GDM1 (cell line): ENCODE measurements at regions not wholly inside any gene's neighbourhood (a gene's known extent, or its start where the extent isn't known, plus 50 kb on each side); places are given as distances from the start of the nearest gene placed in this dataset.

Experiments
- DNase-seq: peaks from one replicate; lab custom pipeline; 2025; lab: John Stamatoyannopoulos, UW

DNA sequence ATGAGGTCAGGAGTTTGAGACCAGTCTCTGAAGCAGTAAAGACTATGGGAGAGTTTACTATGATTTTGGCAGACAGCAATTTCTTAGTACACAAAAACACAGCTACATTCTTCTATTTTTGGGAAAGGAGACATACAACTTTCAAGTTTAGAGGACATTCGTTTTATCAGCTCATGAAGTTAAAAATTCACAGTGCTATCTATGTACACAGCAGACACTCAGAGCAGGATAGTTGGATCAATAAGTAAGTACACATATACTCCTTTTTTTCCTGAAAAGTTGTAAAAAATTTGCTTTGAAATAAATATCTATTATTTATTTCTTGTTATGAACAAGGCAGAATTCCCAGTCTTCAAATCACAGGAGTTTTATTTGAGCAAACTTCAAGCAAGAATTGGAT is 159.7 kb downstream of the SERPINI1 start:
- DNase-seq, result no peak

DNA sequence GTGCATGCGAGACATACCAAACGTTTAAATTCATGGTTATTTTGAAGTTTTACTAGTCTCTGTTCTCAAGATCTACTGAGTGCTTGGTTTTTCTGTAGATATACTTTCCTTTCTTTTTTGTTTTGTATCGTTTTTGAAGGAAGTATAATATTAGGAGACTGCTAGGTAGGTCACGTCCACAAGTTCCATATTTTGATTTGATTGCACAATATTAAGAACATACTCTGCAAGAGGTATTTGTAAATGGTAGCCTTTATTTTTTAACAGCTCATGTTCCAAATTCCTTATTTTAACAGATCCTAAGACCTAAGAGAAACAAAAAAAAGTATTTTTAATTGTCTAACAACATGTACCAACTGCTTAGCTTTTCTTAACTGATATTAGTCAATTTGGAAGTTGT is 156.7 kb downstream of the SERPINI1 start:
- no peak for DNase-seq

DNA sequence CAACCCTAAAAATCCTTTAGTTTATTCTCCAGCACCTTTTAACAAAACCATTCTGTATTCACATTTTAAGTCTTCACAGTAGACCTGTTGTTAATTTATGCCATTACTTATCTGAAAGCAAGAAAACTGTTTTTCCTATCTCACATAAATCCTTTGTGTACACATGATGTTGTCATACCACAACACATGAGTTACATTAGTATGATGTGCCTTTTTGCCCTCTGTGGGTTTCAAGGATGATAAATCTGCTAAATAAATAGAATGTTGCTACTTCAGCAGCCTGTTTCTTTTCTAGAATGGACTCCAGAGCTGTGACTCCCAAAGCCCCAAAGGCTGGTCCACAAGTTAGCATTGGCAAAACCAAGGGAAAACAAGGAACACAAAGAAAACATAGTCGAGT is 151.6 kb downstream of the SERPINI1 start:
- no peak for DNase-seq

DNA sequence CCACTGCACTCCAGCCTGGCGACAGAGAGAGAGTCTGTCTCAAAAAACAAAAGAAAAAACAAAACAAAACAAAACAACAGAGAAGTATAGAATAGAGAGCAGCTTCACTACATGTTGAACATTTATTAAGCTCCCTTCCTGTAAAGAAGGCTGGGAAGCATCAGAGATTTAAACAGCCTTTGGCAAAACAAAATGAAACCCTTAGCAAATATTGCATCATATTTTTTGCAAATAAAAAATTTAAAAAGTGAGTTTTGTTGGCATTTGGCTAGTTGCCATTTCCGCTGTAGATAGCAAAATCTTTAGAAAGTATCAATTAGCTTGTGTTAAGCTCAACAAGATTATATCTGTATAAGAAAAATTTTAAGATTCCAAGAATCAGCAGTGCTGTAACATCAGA is 151.2 kb downstream of the SERPINI1 start:
- DNase-seq, result no peak

DNA sequence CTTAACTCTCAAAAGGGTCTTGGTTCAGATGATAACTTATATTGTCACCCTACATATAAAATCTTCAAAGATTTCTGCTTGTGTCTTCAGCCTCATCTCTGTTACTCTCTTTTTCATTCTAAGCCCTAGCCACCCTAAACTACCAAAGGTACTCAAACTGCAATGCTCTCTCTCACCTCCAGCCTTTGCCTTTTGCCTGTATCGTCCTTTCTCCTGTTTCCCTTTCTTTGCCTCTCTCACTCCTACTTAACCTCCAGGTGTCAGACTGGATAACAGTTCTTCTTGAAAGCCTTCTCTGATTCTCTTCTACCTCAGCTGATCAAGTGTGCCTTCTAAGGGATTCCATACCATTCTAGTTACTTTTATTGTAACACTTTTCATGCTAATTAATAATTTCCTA is 149.8 kb downstream of the SERPINI1 start:
- no peak for DNase-seq

DNA sequence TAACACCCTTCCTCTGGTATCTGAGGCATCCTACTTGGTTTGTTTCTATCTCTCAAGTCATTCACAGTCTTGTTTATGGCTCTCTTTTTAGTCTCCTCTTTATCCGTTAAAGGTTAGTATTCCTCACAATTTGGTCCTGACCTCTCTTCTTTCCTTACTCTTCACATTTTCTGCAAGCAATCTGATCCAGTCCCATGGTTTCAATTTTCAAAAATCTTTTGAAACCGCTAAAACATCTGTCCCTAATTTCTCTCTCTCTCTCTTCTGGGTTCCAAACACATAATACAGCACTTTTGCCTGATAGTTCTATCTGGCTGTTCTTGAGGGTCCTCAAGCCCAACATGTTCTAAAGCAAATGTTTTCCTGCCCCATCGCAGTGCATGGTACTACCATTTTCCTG is 149.0 kb downstream of the SERPINI1 start:
- DNase-seq, result no peak

DNA sequence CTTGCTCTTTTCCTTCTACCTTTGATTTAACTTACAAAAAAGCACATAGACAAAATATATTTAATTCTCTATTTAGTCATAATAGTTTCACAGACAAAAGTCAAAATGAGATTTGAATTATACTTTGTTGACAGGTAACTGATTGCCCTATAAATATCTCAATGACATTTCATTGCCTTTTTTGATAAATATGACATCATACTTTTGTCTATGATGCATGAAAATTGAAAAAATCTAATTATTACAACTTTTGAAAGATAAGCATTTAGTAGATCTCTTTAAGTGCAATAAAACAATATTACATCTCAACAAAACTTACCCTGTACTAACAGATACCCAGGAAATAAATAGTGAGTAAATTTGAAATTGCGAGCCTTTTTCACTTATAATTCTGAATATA is 147.9 kb downstream of the SERPINI1 start:
- DNase-seq, result no peak

DNA sequence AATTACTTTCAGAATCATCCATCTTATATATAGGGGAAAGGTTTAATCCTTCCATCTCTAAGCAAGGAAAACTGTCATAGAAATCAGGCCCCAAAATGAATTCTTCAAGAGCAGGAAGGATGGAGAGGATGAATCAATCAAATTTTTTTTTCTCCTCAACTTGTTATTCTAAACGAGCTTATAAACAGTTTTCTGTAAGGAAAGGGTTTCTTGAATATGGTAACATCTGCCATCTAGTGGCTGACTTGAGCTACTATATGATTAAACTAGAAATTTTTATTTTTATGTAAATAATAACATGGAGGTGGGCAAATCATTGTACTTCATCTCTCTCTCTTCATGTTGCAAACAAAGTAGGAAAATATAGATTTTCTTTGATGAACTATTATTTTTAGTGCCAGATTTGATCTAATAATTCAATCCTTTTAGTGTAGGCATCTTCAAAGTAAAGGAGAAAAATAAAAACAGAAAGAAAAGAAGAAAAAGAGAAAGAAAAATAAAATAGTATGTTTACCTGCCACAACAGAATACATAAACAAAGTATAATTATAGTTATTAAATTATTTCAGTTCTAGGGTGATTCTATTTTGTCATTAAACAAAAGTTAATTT is 146.6 kb downstream of the SERPINI1 start:
- DNase-seq, result peak; percentile 5

DNA sequence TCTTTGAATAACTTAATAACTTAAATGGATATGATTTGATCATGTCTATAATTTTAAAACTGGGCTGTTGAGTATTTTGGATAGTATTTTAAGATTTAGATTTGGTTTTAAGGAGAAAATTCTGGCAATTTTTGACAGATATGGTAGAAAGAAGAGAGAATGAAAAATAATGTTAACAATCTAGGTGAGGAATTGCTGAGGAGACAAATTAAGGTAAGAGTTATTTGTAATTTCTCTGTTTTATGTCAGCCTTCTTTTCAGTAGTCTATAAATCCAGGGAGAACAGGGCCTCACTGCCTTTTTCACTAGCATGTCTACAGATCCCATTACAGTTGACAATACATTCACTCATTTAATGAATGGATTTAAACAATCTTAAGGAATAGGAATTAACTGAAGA is 144.7 kb downstream of the SERPINI1 start:
- no peak for DNase-seq

DNA sequence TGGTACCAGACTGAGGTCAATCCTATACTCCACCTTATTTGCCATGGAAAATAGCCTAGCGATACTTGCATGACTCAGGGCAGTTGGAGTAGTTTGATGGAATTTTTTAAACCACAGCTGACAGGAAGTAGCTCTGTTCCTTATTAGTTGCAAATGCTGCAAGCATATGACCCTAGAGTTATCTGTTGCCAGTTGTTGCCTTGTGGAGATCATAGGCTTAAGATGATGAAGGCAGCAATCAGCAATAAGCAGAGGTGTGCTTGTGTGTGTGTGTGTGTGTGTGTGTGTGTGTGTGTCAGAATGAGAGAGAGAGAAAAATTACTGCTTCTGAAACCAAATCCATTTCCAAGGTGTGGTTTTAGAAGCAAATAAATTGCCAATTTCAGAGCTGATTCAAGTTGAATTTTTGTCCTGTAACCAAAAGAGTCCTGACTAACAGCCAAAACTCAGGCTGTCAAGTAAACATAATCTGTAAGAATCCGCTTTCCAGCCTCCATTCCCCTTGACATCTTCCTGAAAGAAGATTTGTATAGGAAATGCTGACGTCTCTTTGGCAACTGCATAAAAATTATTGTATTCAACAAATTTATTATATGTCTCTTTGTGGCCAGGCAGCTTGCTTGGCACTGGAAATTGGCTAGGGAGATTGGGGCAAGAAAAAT is 141.2 kb downstream of the SERPINI1 start:
- no peak for DNase-seq
